Esophagus squamous epithelium (tissue), 5 donors: ENCODE measurements at regions not wholly inside any gene's neighbourhood (a gene's known extent, or its start where the extent isn't known, plus 50 kb on each side); places are given as distances from the start of the nearest gene placed in this dataset.

Experiments used
- DNase-seq: peaks from one replicate; lab custom pipeline; 2025; lab: John Stamatoyannopoulos, UW
- H3K27ac ChIP-seq, 4 donors: fragments of 200-600 bp; sonication (generic); one replicate each; pipeline ENCODE4 v1.5.1; 2016 to 2019; ENCODE audit warnings: mild to moderate bottlenecking in 1 of 4
- H3K27me3 ChIP-seq, 4 donors: fragments of 200-600 bp; sonication (generic); 1 replicate in 3 of 4; 2 replicates in 1 of 4; pipeline versions ENCODE4 v1.5.1 to v1.6.0; 2017 to 2021; ENCODE audit warnings: antibody characterized with exemption in 1 of 4
- H3K36me3 ChIP-seq, 3 donors: fragments of 200-600 bp; sonication (generic); one replicate each; pipeline ENCODE4 v1.5.1; 2016 to 2019
- H3K4me1 ChIP-seq, 3 donors: fragments of 200-600 bp; sonication (generic); one replicate each; pipeline ENCODE4 v1.5.1; 2017 to 2019
- H3K4me3 ChIP-seq, 4 donors: fragments of 200-600 bp; sonication (generic); 1 replicate in 3 of 4; 2 replicates in 1 of 4; pipeline ENCODE4 v1.5.1; 2016 to 2019; ENCODE audit warnings: mild to moderate bottlenecking in 2 of 4, moderate library complexity in 1 of 4
- H3K9me3 ChIP-seq, 3 donors: fragments of 200-600 bp; sonication (generic); one replicate each; pipeline ENCODE4 v1.5.1; 2016 to 2019
- POLR2A ChIP-seq, 4 donors: fragments of 450-650 bp; IDR thresholded peaks; one replicate each; pipeline ENCODE4 v1.6.1; 2017; ENCODE audit warnings: antibody characterized with exemption in 4 of 4, mild to moderate bottlenecking in 4 of 4, moderate library complexity in 3 of 4
- WGBS, 2 donors: methylation state at CpG; one replicate each; pipeline ENCODE4 v1.1.5; 2018; 5-methylcytosine and 5-hydroxymethylcytosine counted together
- intact Hi-C: fragments of 100-400 bp; cut with DNase I; formaldehyde crosslinking; loops from one replicate; pipeline ENCODE4 v1.15.0; 2022
- TF ChIP-seq, protein P1 (sequence below), 6 experiments: fragments of 450-650 bp in 4 of 6; fragments of 200-600 bp in 2 of 6; sonication (generic) in 2 of 6; IDR thresholded peaks; one replicate each; pipeline ENCODE4 v1.5.1; 2016 to 2019; ENCODE audit warnings: antibody characterized with exemption in 6 of 6, mild to moderate bottlenecking in 4 of 6, moderate library complexity in 4 of 6
- donor health status: DM: yes; HTN: yes; CAD: no.

DNA sequence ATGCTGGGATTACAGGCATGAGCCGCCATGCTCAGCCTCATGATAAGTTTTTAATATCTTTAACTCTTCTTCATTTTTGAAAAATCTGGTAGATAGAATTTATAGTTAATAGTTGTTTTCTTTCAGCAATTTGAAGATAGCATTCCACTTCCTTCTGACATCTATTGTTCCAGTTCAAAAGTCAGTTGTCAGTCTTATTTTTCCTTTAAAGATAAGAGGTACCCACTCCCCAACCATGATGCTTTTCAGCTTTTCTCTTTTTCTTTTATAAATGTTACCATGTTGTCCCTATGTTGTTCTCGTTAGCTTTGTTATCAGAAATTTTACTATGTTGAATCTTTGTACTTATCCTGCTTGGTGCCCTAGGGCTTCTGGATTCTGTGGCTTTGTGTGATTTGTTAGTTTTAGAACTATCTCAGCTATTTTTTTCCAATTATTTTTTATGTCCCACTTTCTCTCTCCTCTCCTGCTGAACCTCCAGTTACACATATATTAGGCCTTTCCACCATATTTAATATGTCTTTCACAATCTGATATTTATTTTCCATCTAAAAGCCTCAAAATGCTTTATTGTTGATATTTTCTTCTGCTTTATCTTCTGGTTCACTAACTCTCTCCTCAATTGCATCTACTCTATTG is 181.6 kb upstream of the FOXN3 start:
- TF ChIP-seq POLR2A (IDR thresholded peaks at IDR 0.05), result no peak
- Histone ChIP-seq H3K36me3 (no peaks in the 10 kb centered on the region), H3K27ac (no peak overlapping the region), H3K4me3 (no peak overlapping the region), H3K9me3 (peaks cover 0 to 33% (median 24%) of the 10 kb centered on the region in 3 donors), H3K4me1 (no peaks in the 10 kb centered on the region), H3K27me3 (no peaks in the 10 kb centered on the region)
- intact Hi-C loops, result no loop called here
- no peak for DNase-seq
- 95% methylated on average over 2 of the region's 2 CpGs for WGBS, 2 donors

DNA sequence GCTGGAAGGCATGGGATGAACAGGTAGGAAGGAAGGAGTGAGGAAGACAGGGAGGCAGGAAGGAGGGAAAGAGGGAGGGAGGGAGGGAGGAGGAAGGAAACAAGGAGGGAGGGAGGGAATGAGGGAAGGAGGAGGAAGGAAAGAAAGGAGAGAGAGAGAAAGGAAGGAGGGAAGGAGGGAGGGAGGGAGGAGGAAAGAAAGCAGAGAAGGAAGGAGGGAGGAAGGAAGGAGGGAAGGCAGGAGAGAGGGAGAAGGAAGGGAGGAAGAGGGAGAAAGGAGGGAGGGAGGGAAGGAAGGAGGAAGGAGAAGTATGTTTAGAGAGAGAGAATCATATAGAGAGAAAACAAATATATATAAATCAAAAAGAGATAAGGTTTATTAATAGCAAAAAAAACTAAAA is 175.9 kb upstream of the FOXN3 start:
- H3K27ac ChIP-seq, result no peak overlapping the region
- no peak overlapping the region for H3K4me3 ChIP-seq
- TF ChIP-seq, protein P1, sequence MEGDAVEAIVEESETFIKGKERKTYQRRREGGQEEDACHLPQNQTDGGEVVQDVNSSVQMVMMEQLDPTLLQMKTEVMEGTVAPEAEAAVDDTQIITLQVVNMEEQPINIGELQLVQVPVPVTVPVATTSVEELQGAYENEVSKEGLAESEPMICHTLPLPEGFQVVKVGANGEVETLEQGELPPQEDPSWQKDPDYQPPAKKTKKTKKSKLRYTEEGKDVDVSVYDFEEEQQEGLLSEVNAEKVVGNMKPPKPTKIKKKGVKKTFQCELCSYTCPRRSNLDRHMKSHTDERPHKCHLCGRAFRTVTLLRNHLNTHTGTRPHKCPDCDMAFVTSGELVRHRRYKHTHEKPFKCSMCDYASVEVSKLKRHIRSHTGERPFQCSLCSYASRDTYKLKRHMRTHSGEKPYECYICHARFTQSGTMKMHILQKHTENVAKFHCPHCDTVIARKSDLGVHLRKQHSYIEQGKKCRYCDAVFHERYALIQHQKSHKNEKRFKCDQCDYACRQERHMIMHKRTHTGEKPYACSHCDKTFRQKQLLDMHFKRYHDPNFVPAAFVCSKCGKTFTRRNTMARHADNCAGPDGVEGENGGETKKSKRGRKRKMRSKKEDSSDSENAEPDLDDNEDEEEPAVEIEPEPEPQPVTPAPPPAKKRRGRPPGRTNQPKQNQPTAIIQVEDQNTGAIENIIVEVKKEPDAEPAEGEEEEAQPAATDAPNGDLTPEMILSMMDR (IDR thresholded peaks at IDR 0.05), result no peak
- no peak for TF ChIP-seq POLR2A (IDR thresholded peaks at IDR 0.05)
- H3K4me1 ChIP-seq, result no peaks in the 10 kb centered on the region
- H3K9me3 ChIP-seq, result peaks cover 0 to 6% (median 5%) of the 10 kb centered on the region in 3 donors
- DNase-seq, result no peak
- H3K36me3 ChIP-seq, result no peaks in the 10 kb centered on the region
- H3K27me3 ChIP-seq, result no peaks in the 10 kb centered on the region
- intact Hi-C loops, result no loop called here

DNA sequence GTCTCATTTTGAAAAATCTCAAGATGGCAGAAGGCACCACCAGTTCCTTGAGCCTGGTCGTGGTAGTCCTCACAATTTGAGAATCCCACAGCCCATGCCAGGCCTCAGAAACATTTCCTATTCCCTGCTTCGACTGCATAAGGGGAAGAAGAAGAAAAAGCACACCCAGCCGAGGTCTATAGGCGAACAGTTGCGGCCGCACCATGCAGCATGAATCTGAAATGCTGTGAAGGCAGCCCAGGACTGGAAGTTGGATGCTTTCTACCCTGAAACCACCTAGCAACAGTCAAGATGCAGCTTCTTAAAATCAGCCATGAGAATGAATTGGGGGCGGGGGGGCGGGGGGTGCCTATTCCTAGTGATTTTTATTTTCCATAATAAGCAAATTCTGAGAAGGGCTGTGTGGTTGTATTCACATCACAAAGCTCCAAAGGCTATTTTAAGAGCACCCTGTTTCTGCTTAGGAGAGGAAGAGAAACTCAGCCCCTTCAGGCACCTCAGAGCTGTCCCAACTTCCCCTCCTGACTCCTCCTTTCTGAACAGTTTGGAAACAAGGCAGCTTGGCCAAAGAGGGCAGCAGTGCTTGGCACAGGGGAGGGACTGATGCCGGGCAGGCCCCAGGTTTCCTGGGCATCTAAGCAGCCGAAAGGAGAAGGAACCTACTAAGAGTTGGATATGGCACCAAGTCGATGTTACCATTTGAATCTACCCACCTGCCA is 172.5 kb upstream of the FOXN3 start:
- Histone ChIP-seq H3K4me1 (no peaks in the 10 kb centered on the region), H3K27ac (peak overlapping the region in 2 of 4 donors; percentile 9 to 41), H3K4me3 (no peak overlapping the region), H3K36me3 (no peaks in the 10 kb centered on the region), H3K27me3 (no peaks in the 10 kb centered on the region), H3K9me3 (no peaks in the 10 kb centered on the region)
- WGBS, 2 donors, result 75 to 80% methylated on average over 9 of the region's 11 CpGs
- no peak for DNase-seq
- TF ChIP-seq POLR2A (IDR thresholded peaks at IDR 0.05), result no peak
- TF ChIP-seq, protein P1 (IDR thresholded peaks at IDR 0.05), result no peak
- intact Hi-C loops, result no loop called here

DNA sequence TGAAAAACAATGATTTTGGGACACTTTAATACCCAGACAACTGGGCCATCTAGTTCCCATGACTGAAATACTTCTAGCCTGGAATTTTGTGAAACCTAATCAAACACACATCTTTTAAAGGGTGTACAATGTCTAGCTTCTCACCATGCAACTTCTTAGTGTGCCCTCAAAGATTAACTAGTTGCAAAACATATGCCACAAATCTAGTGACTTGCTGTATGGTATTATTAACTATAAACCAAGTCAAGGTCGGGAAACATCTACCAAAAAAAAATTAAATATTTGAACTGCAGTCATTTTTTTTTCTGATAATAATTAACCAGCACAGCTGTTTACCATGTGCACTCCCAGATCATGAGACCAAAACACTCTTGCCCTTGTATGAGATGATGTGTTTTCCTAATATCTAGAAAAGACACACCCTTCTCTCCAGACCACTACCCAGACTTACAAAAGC is 171.8 kb upstream of the FOXN3 start:
- Histone ChIP-seq H3K4me3 (no peak overlapping the region), H3K27me3 (no peaks in the 10 kb centered on the region), H3K9me3 (no peaks in the 10 kb centered on the region), H3K36me3 (no peaks in the 10 kb centered on the region), H3K4me1 (no peaks in the 10 kb centered on the region), H3K27ac (peak overlapping the region in 1 of 4 donors; percentile 9)
- intact Hi-C loops, result no loop called here
- TF ChIP-seq POLR2A (IDR thresholded peaks at IDR 0.05), result no peak
- TF ChIP-seq, protein P1 (IDR thresholded peaks at IDR 0.05), result no peak
- 56 to 70% methylated on average over 1 of the region's 1 CpG for WGBS, 2 donors
- DNase-seq, result no peak

DNA sequence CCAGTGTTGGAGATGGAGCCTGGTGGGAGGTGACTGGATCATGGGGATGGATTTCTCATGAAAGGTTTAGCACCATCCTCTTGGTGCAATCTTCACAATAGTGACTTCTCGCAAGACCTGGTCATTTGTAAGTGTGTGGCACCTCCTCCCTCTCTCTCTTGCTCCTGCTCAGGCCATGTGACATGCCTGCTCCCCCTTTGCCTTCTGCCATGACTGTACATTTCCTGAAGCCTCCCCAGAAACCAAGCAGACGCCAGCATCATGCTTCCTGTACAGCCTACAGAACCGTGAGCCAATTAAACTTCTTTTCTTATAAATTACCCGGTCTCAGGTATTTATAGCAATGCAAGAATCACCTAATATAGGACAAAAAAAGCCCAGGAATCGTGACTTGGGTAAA is 171.0 kb upstream of the FOXN3 start:
- H3K4me1 ChIP-seq, result no peaks in the 10 kb centered on the region
- 58 to 82% methylated on average over 5 of the region's 5 CpGs for WGBS, 2 donors
- H3K4me3 ChIP-seq, result no peak overlapping the region
- H3K9me3 ChIP-seq, result no peaks in the 10 kb centered on the region
- H3K27me3 ChIP-seq, result no peaks in the 10 kb centered on the region
- no peak overlapping the region for H3K27ac ChIP-seq
- TF ChIP-seq POLR2A (IDR thresholded peaks at IDR 0.05), result no peak
- TF ChIP-seq, protein P1 (IDR thresholded peaks at IDR 0.05), result no peak
- no peak for DNase-seq
- H3K36me3 ChIP-seq, result no peaks in the 10 kb centered on the region
- intact Hi-C loops, result no loop called here
